Parathyroid adenoma (tissue), 2 donors: ENCODE measurements at regions not wholly inside any gene's neighbourhood (a gene's known extent, or its start where the extent isn't known, plus 50 kb on each side); places are given as distances from the start of the nearest gene placed in this dataset.

ENCODE experiments used
- H2AFZ ChIP-seq: fragments of 300-600 bp; sonication (generic); one replicate; pipeline ENCODE4 v1.7.0; 2017; ENCODE audit warnings: antibody characterized with exemption, mild to moderate bottlenecking
- H3K27ac ChIP-seq: fragments of 300-600 bp; sonication (generic); one replicate; pipeline ENCODE4 v1.7.0; 2017
- H3K27me3 ChIP-seq: fragments of 300-600 bp; sonication (generic); one replicate; pipeline ENCODE4 v1.7.0; 2017; ENCODE audit warnings: low read length; ENCODE audit not compliant: control insufficient read depth, insufficient read depth
- H3K36me3 ChIP-seq: fragments of 300-600 bp; sonication (generic); one replicate; pipeline ENCODE4 v1.7.0; 2017; ENCODE audit warnings: low read length; ENCODE audit not compliant: control insufficient read depth, insufficient read depth
- H3K4me1 ChIP-seq: fragments of 300-600 bp; sonication (generic); one replicate; pipeline ENCODE4 v1.7.0; 2017; ENCODE audit warnings: control low read depth
- H3K4me2 ChIP-seq: fragments of 300-600 bp; sonication (generic); one replicate; pipeline ENCODE4 v1.7.0; 2017; ENCODE audit warnings: low read length
- H3K4me3 ChIP-seq: fragments of 300-600 bp; sonication (generic); one replicate; pipeline ENCODE4 v1.7.0; 2017; ENCODE audit warnings: low read depth, low read length
- H3K79me2 ChIP-seq: fragments of 300-600 bp; sonication (generic); one replicate; pipeline ENCODE4 v1.7.0; 2017; ENCODE audit warnings: control low read depth
- H3K9ac ChIP-seq: fragments of 300-600 bp; sonication (generic); one replicate; pipeline ENCODE4 v1.7.0; 2017; ENCODE audit warnings: mild to moderate bottlenecking
- H3K9me3 ChIP-seq: fragments of 300-600 bp; sonication (generic); one replicate; pipeline ENCODE4 v1.7.0; 2017; ENCODE audit warnings: low read length; ENCODE audit not compliant: control insufficient read depth
- CTCF ChIP-seq: fragments of 300-600 bp; sonication (generic); IDR thresholded peaks from one replicate; pipeline ENCODE4 v1.7.0; 2017; ENCODE audit warnings: antibody characterized with exemption, mild to moderate bottlenecking
- donor health status: primary hyperparathyroidism.

- H3K36me3 ChIP-seq, result no peaks in the 10 kb centered on the region
- no peak overlapping the region for H3K9ac ChIP-seq
- no peaks in the 10 kb centered on the region for H3K79me2 ChIP-seq
- no peaks in the 10 kb centered on the region for H3K9me3 ChIP-seq
- H3K4me1 ChIP-seq, result no peaks in the 10 kb centered on the region
- no peak overlapping the region for H3K4me3 ChIP-seq
- no peak overlapping the region for H3K27ac ChIP-seq
- H2AFZ ChIP-seq, result no peak overlapping the region
- no peak for TF ChIP-seq CTCF
- H3K27me3 ChIP-seq, result no peaks in the 10 kb centered on the region
- no peak overlapping the region for H3K4me2 ChIP-seq
Measured at GRCh38 chr18:40985436-40985835, 969.6 kb upstream of the PIK3C3 start.

- Histone ChIP-seq H2AFZ (no peak overlapping the region), H3K9ac (no peak overlapping the region), H3K27me3 (no peaks in the 10 kb centered on the region), H3K36me3 (no peaks in the 10 kb centered on the region), H3K4me1 (no peaks in the 10 kb centered on the region), H3K4me2 (no peak overlapping the region), H3K4me3 (no peak overlapping the region), H3K79me2 (no peaks in the 10 kb centered on the region), H3K27ac (no peak overlapping the region), H3K9me3 (no peaks in the 10 kb centered on the region)
- TF ChIP-seq CTCF, result no peak
Measured at GRCh38 chr18:40984856-40985255, 970.2 kb upstream of the PIK3C3 start.

GRCh38 chr18:40983835-40984234 lies 971.2 kb upstream of the PIK3C3 start:
- TF ChIP-seq CTCF, result no peak
- Histone ChIP-seq H2AFZ (no peak overlapping the region), H3K9me3 (no peaks in the 10 kb centered on the region), H3K4me1 (no peaks in the 10 kb centered on the region), H3K4me2 (no peak overlapping the region), H3K27me3 (no peaks in the 10 kb centered on the region), H3K79me2 (no peaks in the 10 kb centered on the region), H3K27ac (no peak overlapping the region), H3K36me3 (no peaks in the 10 kb centered on the region), H3K4me3 (no peak overlapping the region), H3K9ac (no peak overlapping the region)

- no peaks in the 10 kb centered on the region for H3K79me2 ChIP-seq
- no peaks in the 10 kb centered on the region for H3K9me3 ChIP-seq
- H3K9ac ChIP-seq, result no peak overlapping the region
- H3K27ac ChIP-seq, result no peak overlapping the region
- no peak overlapping the region for H2AFZ ChIP-seq
- H3K4me2 ChIP-seq, result no peak overlapping the region
- no peaks in the 10 kb centered on the region for H3K4me1 ChIP-seq
- H3K4me3 ChIP-seq, result no peak overlapping the region
- TF ChIP-seq CTCF, result no peak
- no peaks in the 10 kb centered on the region for H3K36me3 ChIP-seq
- H3K27me3 ChIP-seq, result no peaks in the 10 kb centered on the region
Measured at GRCh38 chr18:40980171-40980570, 974.9 kb upstream of the PIK3C3 start.

- Histone ChIP-seq H3K79me2 (no peaks in the 10 kb centered on the region), H3K4me3 (no peak overlapping the region), H3K9ac (no peak overlapping the region), H3K4me2 (no peak overlapping the region), H3K27ac (no peak overlapping the region), H3K4me1 (no peaks in the 10 kb centered on the region), H3K27me3 (no peaks in the 10 kb centered on the region), H3K36me3 (no peaks in the 10 kb centered on the region), H2AFZ (no peak overlapping the region), H3K9me3 (no peaks in the 10 kb centered on the region)
- no peak for TF ChIP-seq CTCF
Measured at GRCh38 chr18:40976050-40976449, 979.0 kb upstream of the PIK3C3 start.
